SK-N-SH (cell line): ENCODE measurements at regions not wholly inside any gene's neighbourhood (a gene's known extent, or its start where the extent isn't known, plus 50 kb on each side); places are given as distances from the start of the nearest gene placed in this dataset.

Source experiments
- CTCF ChIA-PET: fragments of 300-600, 350-600 bp; formaldehyde crosslinking; extraction: SDS; loops from one replicate; lab custom pipeline; 2021; lab: Yijun Ruan, JAX
- POLR2A ChIA-PET: fragments of 350-600 bp; sonication (Branson Sonifier 250); formaldehyde crosslinking; extraction: SDS; loops from one replicate; lab custom pipeline; 2020; ENCODE audit warnings: antibody characterized with exemption, inconsistent platforms; lab: Yijun Ruan, JAX
- DNase-seq: peaks from one replicate; pipeline ENCODE4 v3.0.0; 2012
- H2AFZ ChIP-seq: fragments of 200-600 bp; sonication (generic); 2 replicates; pipeline ENCODE4 v1.8.1; 2016; ENCODE audit warnings: antibody characterized with exemption, mild to moderate bottlenecking, low read depth
- H3F3A ChIP-seq: fragments of 200-600 bp; sonication (generic); replicated peaks from 2 replicates; pipeline ENCODE3; 2016; ENCODE audit warnings: antibody characterized with exemption, mild to moderate bottlenecking; ENCODE audit not compliant: insufficient read depth
- H3K27ac ChIP-seq, 2 experiments: fragments of 200-500 bp in 1 of 2; fragments of 200-600 bp in 1 of 2; sonication (Bioruptor generic) in 1 of 2; sonication (generic), shearing (Covaris generic) in 1 of 2; 2 replicates each; pipeline versions ENCODE4 v1.5.1 to v1.6.1; 2014 to 2016; ENCODE audit warnings: low read depth in 2 of 2, inconsistent platforms in 1 of 2, low read length in 1 of 2, mild to moderate bottlenecking in 1 of 2, mixed read lengths in 1 of 2
- H3K27me3 ChIP-seq: fragments of 200-600 bp; sonication (generic), shearing (Covaris generic); 2 replicates; pipeline ENCODE4 v1.6.1; 2016; ENCODE audit warnings: mixed run types; ENCODE audit not compliant: insufficient read depth
- H3K36me3 ChIP-seq, 2 experiments: fragments of 200-500 bp in 1 of 2; fragments of 200-600 bp in 1 of 2; sonication (Bioruptor generic) in 1 of 2; sonication (generic) in 1 of 2; replicated peaks in 1 of 2; 2 replicates each; pipeline versions ENCODE3 to v1.5.1; 2014 to 2016; ENCODE audit warnings: low read length in 1 of 2, mild to moderate bottlenecking in 1 of 2; ENCODE audit not compliant: insufficient read depth in 2 of 2, control insufficient read depth in 1 of 2
- H3K4me1 ChIP-seq, 2 experiments: fragments of 200-500 bp in 1 of 2; fragments of 200-600 bp in 1 of 2; sonication (Bioruptor generic) in 1 of 2; sonication (generic), shearing (Covaris generic) in 1 of 2; 2 replicates each; pipeline versions ENCODE4 v1.5.1 to v1.6.1; 2014 to 2016; ENCODE audit warnings: low read depth in 1 of 2, low read length in 1 of 2, mixed run types in 1 of 2; ENCODE audit not compliant: insufficient read depth in 2 of 2, control insufficient read depth in 1 of 2
- H3K4me2 ChIP-seq: fragments of 200-600 bp; sonication (generic), shearing (Covaris generic); 2 replicates; pipeline ENCODE4 v1.6.1; 2017; ENCODE audit warnings: mixed run types
- H3K4me3 ChIP-seq, 2 experiments: fragments of 200-500 bp in 1 of 2; fragments of 200-600 bp in 1 of 2; sonication (Bioruptor generic) in 1 of 2; sonication (generic), shearing (Covaris generic) in 1 of 2; 2 replicates each; pipeline versions ENCODE4 v1.5.1 to v1.8.1; 2014 to 2016; ENCODE audit warnings: low read depth in 2 of 2, inconsistent platforms in 1 of 2, low read length in 1 of 2, mild to moderate bottlenecking in 1 of 2, mixed read lengths in 1 of 2, moderate library complexity in 1 of 2
- H3K79me2 ChIP-seq: fragments of 200-600 bp; sonication (generic); 2 replicates; pipeline ENCODE4 v1.8.1; 2017; ENCODE audit warnings: mild to moderate bottlenecking; ENCODE audit not compliant: insufficient read depth
- H3K9ac ChIP-seq: fragments of 200-600 bp; sonication (generic); 2 replicates; pipeline ENCODE4 v1.6.1; 2017; ENCODE audit warnings: mixed run types
- H3K9me2 ChIP-seq: fragments of 200-600 bp; sonication (generic); 2 replicates; pipeline ENCODE4 v1.6.1; 2017; ENCODE audit warnings: mixed run types
- H3K9me3 ChIP-seq: fragments of 200-600 bp; sonication (generic); 2 replicates; pipeline ENCODE4 v1.6.1; 2017; ENCODE audit warnings: mixed run types, mild to moderate bottlenecking, moderate library complexity
- H4K20me1 ChIP-seq: fragments of 200-600 bp; sonication (generic); 2 replicates; pipeline ENCODE4 v1.6.1; 2017; ENCODE audit warnings: mild to moderate bottlenecking, mixed run types; ENCODE audit not compliant: insufficient read depth
- EZH2phosphoT487 ChIP-seq: fragments of 200-600 bp; sonication (generic); IDR thresholded peaks from 2 replicates; pipeline ENCODE4 v1.6.1; 2017; ENCODE audit warnings: low read depth, mixed run types, mild to moderate bottlenecking, antibody characterized with exemption, moderate library complexity, borderline replicate concordance
- FOXJ3 ChIP-seq: sonication (generic); formaldehyde crosslinking; IDR thresholded peaks from 2 replicates; pipeline ENCODE4 v1.5.1; 2020; ENCODE audit warnings: mild to moderate bottlenecking, missing genetic modification reagents
- FOXM1 ChIP-seq: IDR thresholded peaks from 2 replicates; pipeline ENCODE4 v1.4.0; 2012; ENCODE audit warnings: low read depth, mild to moderate bottlenecking
- JUND ChIP-seq: IDR thresholded peaks from 2 replicates; pipeline ENCODE4 v1.4.0; 2012
- MXI1 ChIP-seq: IDR thresholded peaks from 2 replicates; pipeline ENCODE4 v1.6.1; 2012; ENCODE audit warnings: mild to moderate bottlenecking, low read depth, low read length, improper control_type of control experiment
- NFIC ChIP-seq: IDR thresholded peaks from 2 replicates; pipeline ENCODE4 v1.4.0; 2012; ENCODE audit warnings: borderline replicate concordance
- NRF1 ChIP-seq: IDR thresholded peaks from 2 replicates; pipeline ENCODE4 v1.6.1; 2012; ENCODE audit warnings: low read depth, mild to moderate bottlenecking, low read length
- POLR2AphosphoS5 ChIP-seq: IDR thresholded peaks from 2 replicates; pipeline ENCODE4 v1.6.1; 2012; ENCODE audit warnings: low read depth, low read length
- RAD21 ChIP-seq: IDR thresholded peaks from 2 replicates; pipeline ENCODE4 v1.6.1; 2012; ENCODE audit warnings: mild to moderate bottlenecking, low read length
- TAF1 ChIP-seq: IDR thresholded peaks from 2 replicates; pipeline ENCODE4 v1.6.1; 2012; ENCODE audit warnings: low read depth, mild to moderate bottlenecking, low read length, moderate library complexity, borderline replicate concordance
- YY1 ChIP-seq: IDR thresholded peaks from 2 replicates; pipeline ENCODE4 v1.4.0; 2012; ENCODE audit warnings: low read depth, mild to moderate bottlenecking
- WGBS: methylation state at CpG from one replicate; pipeline ENCODE4 v1.1.6; 2017; ENCODE audit warnings: low lambda C conversion rate; 5-methylcytosine and 5-hydroxymethylcytosine counted together
- TF ChIP-seq, protein P1 (sequence below): fragments of 150-350 bp; IDR thresholded peaks from 2 replicates; pipeline ENCODE4 v1.6.1; 2016; ENCODE audit warnings: mild to moderate bottlenecking, low read depth, low read length
- TF ChIP-seq, protein P2 (sequence below): IDR thresholded peaks from 2 replicates; pipeline ENCODE4; 2012
- TF ChIP-seq, protein P3 (sequence below): IDR thresholded peaks from 2 replicates; pipeline ENCODE4 v1.4.0; 2012; ENCODE audit warnings: low read depth, borderline replicate concordance

DNA sequence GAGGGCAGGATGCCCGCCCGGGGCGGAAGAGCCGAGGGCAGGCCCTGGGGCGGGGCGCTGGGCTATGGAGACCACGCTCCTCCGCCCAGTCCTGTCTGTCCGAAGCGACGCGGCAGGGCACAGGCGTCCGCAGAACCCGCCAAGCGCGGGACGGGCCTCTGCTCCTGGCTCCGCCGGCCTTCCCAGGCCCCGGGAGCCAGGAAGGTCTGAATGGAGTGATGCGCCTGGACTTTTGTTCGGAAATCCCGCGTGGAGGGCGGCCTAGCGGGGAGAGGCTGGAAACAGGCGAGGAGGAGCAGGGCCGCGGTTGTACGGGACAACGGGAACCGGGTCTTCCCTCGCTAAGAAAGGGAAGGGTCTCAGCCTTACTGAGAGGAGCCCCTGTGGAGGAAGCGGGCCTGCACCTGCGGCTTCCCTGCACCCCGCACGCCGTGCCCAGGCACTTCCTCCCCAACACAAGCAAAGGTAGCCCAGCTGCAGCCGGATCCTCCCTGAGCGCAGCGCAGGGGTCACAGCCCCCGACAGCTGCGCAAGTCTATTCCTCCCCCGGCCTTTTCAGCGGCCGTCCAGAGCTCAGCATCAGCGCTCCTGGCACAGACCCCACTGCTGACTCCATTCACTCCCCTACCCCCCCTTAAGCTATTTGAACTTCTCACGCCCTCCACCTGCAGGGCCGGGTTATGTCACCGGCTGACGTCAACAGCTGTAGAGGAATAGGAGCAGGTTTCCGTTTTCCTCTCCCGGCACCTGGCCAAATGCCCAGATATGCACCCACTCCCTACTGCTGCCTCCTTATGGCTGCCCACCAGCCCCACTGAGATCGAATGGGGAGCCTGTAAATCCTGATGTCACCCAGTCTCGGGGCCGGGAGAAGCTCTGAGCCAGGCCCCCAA is 143.2 kb upstream of the RET start:
- Histone ChIP-seq H3K27me3 (no peaks in the 10 kb centered on the region), H3K9me3 (no peaks in the 10 kb centered on the region), H3K4me3 (no peak overlapping the region), H3K4me1 (peaks cover 0 to 36% of the 10 kb centered on the region in 2 experiments; a peak in 1 of 4 replicates), H3K36me3 (no peaks in the 10 kb centered on the region), H3K9ac (no peak overlapping the region), H2AFZ (no peak overlapping the region), H3K9me2 (no peaks in the 10 kb centered on the region), H3K27ac (peak overlapping the region in 1 of 2 experiments; percentile 58; a peak in 1 of 4 replicates), H4K20me1 (no peaks in the 10 kb centered on the region), H3K79me2 (no peaks in the 10 kb centered on the region), H3K4me2 (no peak overlapping the region), H3F3A (no peaks in the 10 kb centered on the region)
- POLR2A ChIA-PET: interaction anchor here (1.1 kb wide), 1 partner anchor 37 kb away, joined by 3 read pairs; no protein-coding TSS in a partner anchor
- CTCF ChIA-PET: interaction anchor here (0.6 kb wide), 1 partner anchor 46 kb away, joined by 3 read pairs; no protein-coding TSS in a partner anchor
- DNase-seq: peak; percentile 62
- TF ChIP-seq NFIC: no peak
- TF ChIP-seq, protein P1, sequence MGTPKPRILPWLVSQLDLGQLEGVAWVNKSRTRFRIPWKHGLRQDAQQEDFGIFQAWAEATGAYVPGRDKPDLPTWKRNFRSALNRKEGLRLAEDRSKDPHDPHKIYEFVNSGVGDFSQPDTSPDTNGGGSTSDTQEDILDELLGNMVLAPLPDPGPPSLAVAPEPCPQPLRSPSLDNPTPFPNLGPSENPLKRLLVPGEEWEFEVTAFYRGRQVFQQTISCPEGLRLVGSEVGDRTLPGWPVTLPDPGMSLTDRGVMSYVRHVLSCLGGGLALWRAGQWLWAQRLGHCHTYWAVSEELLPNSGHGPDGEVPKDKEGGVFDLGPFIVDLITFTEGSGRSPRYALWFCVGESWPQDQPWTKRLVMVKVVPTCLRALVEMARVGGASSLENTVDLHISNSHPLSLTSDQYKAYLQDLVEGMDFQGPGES: no peak
- TF ChIP-seq, protein P2, sequence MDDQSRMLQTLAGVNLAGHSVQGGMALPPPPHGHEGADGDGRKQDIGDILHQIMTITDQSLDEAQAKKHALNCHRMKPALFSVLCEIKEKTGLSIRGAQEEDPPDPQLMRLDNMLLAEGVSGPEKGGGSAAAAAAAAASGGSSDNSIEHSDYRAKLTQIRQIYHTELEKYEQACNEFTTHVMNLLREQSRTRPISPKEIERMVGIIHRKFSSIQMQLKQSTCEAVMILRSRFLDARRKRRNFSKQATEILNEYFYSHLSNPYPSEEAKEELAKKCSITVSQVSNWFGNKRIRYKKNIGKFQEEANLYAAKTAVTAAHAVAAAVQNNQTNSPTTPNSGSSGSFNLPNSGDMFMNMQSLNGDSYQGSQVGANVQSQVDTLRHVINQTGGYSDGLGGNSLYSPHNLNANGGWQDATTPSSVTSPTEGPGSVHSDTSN: no peak
- no peak for TF ChIP-seq NRF1
- no peak for TF ChIP-seq MXI1
- no peak for TF ChIP-seq EZH2phosphoT487
- TF ChIP-seq TAF1: no peak
- TF ChIP-seq POLR2AphosphoS5: no peak
- TF ChIP-seq RAD21: no peak
- no peak for TF ChIP-seq YY1
- TF ChIP-seq, protein P3, sequence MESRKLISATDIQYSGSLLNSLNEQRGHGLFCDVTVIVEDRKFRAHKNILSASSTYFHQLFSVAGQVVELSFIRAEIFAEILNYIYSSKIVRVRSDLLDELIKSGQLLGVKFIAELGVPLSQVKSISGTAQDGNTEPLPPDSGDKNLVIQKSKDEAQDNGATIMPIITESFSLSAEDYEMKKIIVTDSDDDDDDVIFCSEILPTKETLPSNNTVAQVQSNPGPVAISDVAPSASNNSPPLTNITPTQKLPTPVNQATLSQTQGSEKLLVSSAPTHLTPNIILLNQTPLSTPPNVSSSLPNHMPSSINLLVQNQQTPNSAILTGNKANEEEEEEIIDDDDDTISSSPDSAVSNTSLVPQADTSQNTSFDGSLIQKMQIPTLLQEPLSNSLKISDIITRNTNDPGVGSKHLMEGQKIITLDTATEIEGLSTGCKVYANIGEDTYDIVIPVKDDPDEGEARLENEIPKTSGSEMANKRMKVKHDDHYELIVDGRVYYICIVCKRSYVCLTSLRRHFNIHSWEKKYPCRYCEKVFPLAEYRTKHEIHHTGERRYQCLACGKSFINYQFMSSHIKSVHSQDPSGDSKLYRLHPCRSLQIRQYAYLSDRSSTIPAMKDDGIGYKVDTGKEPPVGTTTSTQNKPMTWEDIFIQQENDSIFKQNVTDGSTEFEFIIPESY: no peak
- TF ChIP-seq FOXJ3: no peak
- TF ChIP-seq JUND: no peak
- no peak for TF ChIP-seq FOXM1
- 82% methylated on average over 35 of the region's 57 CpGs for WGBS
